B cell (primary cell): ENCODE measurements at regions not wholly inside any gene's neighbourhood (a gene's known extent, or its start where the extent isn't known, plus 50 kb on each side); places are given as distances from the start of the nearest gene placed in this dataset.

ENCODE experiments used
- ATAC-seq: fragments of 200-7000 bp; cut with Tn5 transposase; one replicate; pipeline ENCODE4 v1.10.0; 2021; ENCODE audit warnings: low read depth, mild to moderate bottlenecking, moderate number of reproducible peaks, moderate library complexity
- CTCF ChIA-PET: fragments of 350-600 bp; sonication (Branson Sonifier 250); formaldehyde crosslinking; loops from one replicate; lab custom pipeline; 2021; ENCODE audit warnings: antibody characterized with exemption, inconsistent platforms; lab: Charles Lee
- POLR2A ChIA-PET: fragments of 350-600 bp; sonication (Branson Sonifier 250); formaldehyde crosslinking; loops from one replicate; lab custom pipeline; 2021; ENCODE audit warnings: antibody characterized with exemption; lab: Charles Lee
- DNase-seq: peaks from one replicate; pipeline ENCODE4 v3.0.0; 2013
- H2AFZ ChIP-seq: 2 replicates; pipeline ENCODE4 v1.6.1; 2012; ENCODE audit warnings: mild to moderate bottlenecking, low read depth, low read length; ENCODE audit not compliant: insufficient read depth, poor library complexity, severe bottlenecking
- H3K27ac ChIP-seq, 2 donors: 1 replicate in 1 of 2; 2 replicates in 1 of 2; pipeline ENCODE4 v1.5.1; 2012 to 2013; ENCODE audit warnings: low read length in 2 of 2, mild to moderate bottlenecking in 2 of 2, moderate library complexity in 1 of 2
- H3K27me3 ChIP-seq, 4 experiments: fragments of 200-600 bp in 1 of 4; sonication (generic) in 1 of 4; replicated peaks in 1 of 4; 1 replicate in 2 of 4; 2 replicates in 2 of 4; pipeline versions ENCODE4 v1.6.1 to v1.7.0; 2013 to 2016; ENCODE audit warnings: low read length in 3 of 4, mild to moderate bottlenecking in 2 of 4, mixed read lengths in 1 of 4, moderate library complexity in 1 of 4; ENCODE audit not compliant: insufficient read depth in 4 of 4, control insufficient read depth in 3 of 4; ENCODE audit errors: control extremely low read depth in 1 of 4
- H3K36me3 ChIP-seq, 2 experiments: replicated peaks in 1 of 2; 1 replicate in 1 of 2; 2 replicates in 1 of 2; pipeline versions ENCODE4 v1.6.1 to v1.7.1; 2013; ENCODE audit warnings: low read length in 1 of 2; ENCODE audit not compliant: insufficient read depth in 2 of 2, control insufficient read depth in 1 of 2; ENCODE audit errors: control extremely low read depth in 1 of 2, extremely low read depth in 1 of 2
- H3K4me1 ChIP-seq, 2 donors: fragments of 200-600 bp in 1 of 2; sonication (generic) in 1 of 2; 1 replicate in 1 of 2; 2 replicates in 1 of 2; pipeline versions ENCODE4 v1.5.1 to v1.6.1; 2013 to 2017; ENCODE audit warnings: low read length in 2 of 2; ENCODE audit not compliant: control insufficient read depth in 2 of 2, insufficient read depth in 2 of 2
- H3K4me2 ChIP-seq: replicated peaks from 2 replicates; pipeline ENCODE3; 2012; ENCODE audit warnings: mild to moderate bottlenecking, low read depth, low read length; ENCODE audit not compliant: poor library complexity, severe bottlenecking
- H3K4me3 ChIP-seq, 5 experiments: fragments of 200-600 bp in 1 of 5; sonication (generic) in 1 of 5; 1 replicate in 3 of 5; 2 replicates in 2 of 5; pipeline versions ENCODE4 v1.5.1 to v1.7.0; 2011 to 2016; ENCODE audit warnings: low read length in 4 of 5, mild to moderate bottlenecking in 4 of 5, low read depth in 2 of 5, control low read depth in 1 of 5, moderate library complexity in 1 of 5; ENCODE audit not compliant: insufficient read depth in 1 of 5; ENCODE audit errors: control extremely low read depth in 1 of 5, extremely low read depth in 1 of 5
- H3K79me2 ChIP-seq: fragments of 200-600 bp; sonication (generic); one replicate; pipeline ENCODE4 v1.6.0; 2016; ENCODE audit warnings: low read length; ENCODE audit not compliant: control insufficient read depth, insufficient read depth
- H3K9ac ChIP-seq: fragments of 200-600 bp; sonication (generic); 2 replicates; pipeline ENCODE4 v1.6.1; 2017; ENCODE audit warnings: mild to moderate bottlenecking, low read length, moderate library complexity
- H3K9me3 ChIP-seq, 3 donors: one replicate each; pipeline versions ENCODE4 v1.6.1 to v1.7.1; 2013; ENCODE audit warnings: low read length in 2 of 3; ENCODE audit not compliant: control insufficient read depth in 2 of 3, insufficient read depth in 1 of 3; ENCODE audit errors: control extremely low read depth in 1 of 3
- H4K20me1 ChIP-seq: 2 replicates; pipeline ENCODE4 v1.6.0; 2012; ENCODE audit warnings: mild to moderate bottlenecking, low read length; ENCODE audit not compliant: insufficient read depth, control insufficient read depth, poor library complexity, severe bottlenecking
- H3K27ac Mint-ChIP-seq: one replicate; pipeline ENCODE4 v1.8.0; 2021; ENCODE audit warnings: mixed read lengths
- H3K27me3 Mint-ChIP-seq: one replicate; pipeline ENCODE4 v1.8.0; 2021; ENCODE audit warnings: mixed read lengths
- H3K4me1 Mint-ChIP-seq: one replicate; pipeline ENCODE4 v1.8.0; 2021; ENCODE audit warnings: mixed read lengths
- H3K4me3 Mint-ChIP-seq: one replicate; pipeline ENCODE4 v1.8.0; 2021; ENCODE audit warnings: mixed read lengths
- H3K9me3 Mint-ChIP-seq: one replicate; pipeline ENCODE4 v1.8.0; 2022; ENCODE audit warnings: mixed read lengths; ENCODE audit not compliant: insufficient read depth
- CTCF ChIP-seq: fragments of 200-600 bp; IDR thresholded peaks from one replicate; pipeline ENCODE4 v1.8.0; 2022; ENCODE audit warnings: antibody characterized with exemption, mild to moderate bottlenecking
- EZH2 ChIP-seq: IDR thresholded peaks from 2 replicates; pipeline ENCODE4 v1.6.1; 2012; ENCODE audit warnings: borderline replicate concordance, low read depth, mild to moderate bottlenecking, moderate library complexity, low read length; ENCODE audit not compliant: insufficient read depth, poor library complexity, severe bottlenecking
- WGBS: methylation state at CpG from one replicate; pipeline ENCODE4 v1.1.5; 2013; ENCODE audit warnings: missing lambda C conversion rate; ENCODE audit not compliant: insufficient coverage; 5-methylcytosine and 5-hydroxymethylcytosine counted together
- intact Hi-C: fragments of 100-400 bp; cut with micrococcal nuclease; formaldehyde crosslinking; loops from one replicate; pipeline ENCODE4 v1.10.0; 2022

DNA sequence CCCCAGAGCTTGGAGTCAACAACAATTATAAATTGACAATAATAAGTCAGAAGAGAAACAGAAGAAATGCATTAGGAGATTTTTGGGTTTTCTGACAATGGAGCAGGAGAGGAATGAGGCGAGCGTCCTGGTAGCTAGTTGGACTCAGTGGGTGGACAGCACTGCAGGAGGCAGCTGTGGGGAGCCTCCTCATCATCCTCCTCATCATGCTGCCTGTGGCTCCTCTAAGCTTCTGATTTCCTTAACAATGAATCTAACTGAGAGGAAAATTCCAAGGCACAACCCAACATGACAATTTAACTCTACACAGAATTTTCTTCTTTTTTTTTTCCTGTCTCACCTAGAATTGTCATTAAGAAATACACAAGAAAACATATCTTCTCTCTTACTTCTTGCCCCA lies 357.1 kb upstream of the NOCT start:
- ATAC-seq, result no peak
- CTCF ChIA-PET, result no interaction called here
- Histone ChIP-seq H3K79me2 (no peaks in the 10 kb centered on the region), H3K4me1 (no peaks in the 10 kb centered on the region), H3K9ac (no peak overlapping the region), H3K9me3 (no peaks in the 10 kb centered on the region), H3K27ac (no peak overlapping the region), H4K20me1 (no peaks in the 10 kb centered on the region), H3K4me3 (no peak overlapping the region), H3K36me3 (no peaks in the 10 kb centered on the region), H3K27me3 (no peaks in the 10 kb centered on the region), H2AFZ (no peak overlapping the region), H3K4me2 (no peak overlapping the region)
- intact Hi-C loops, result no loop called here
- 71% methylated on average over 2 of the region's 2 CpGs for WGBS
- no peaks in the 10 kb centered on the region for H3K4me1 Mint-ChIP-seq
- H3K9me3 Mint-ChIP-seq, result no peaks in the 10 kb centered on the region
- peaks cover 6% of the 10 kb centered on the region for H3K27me3 Mint-ChIP-seq
- POLR2A ChIA-PET, result no interaction called here
- no peak for DNase-seq
- H3K4me3 Mint-ChIP-seq, result no peak overlapping the region
- TF ChIP-seq EZH2 (no peak), CTCF (no peak)
- no peak overlapping the region for H3K27ac Mint-ChIP-seq

DNA sequence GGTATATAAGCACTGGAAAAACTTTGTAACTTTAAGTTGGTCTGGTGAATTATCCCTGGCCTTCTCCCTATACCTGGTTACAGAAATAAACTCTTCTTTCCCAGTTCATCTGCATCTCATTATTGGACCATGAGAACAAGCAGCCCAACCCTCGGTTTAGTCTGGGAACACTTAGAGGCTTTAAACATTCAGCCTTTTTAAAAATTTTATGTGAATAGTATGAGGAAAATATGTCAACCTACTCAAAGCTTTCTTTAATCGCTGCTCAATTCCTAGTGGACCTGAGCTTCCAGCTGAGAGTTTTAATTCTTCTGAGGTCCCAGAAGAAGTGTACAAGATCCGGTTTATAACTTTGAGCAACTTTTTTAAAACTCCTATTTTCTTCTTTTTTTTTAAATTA lies 358.6 kb upstream of the NOCT start:
- ATAC-seq (no peak), DNase-seq (no peak)
- Mint-ChIP-seq H3K27me3 (peaks cover 10% of the 10 kb centered on the region), H3K27ac (no peak overlapping the region), H3K4me3 (no peak overlapping the region), H3K9me3 (no peaks in the 10 kb centered on the region), H3K4me1 (no peaks in the 10 kb centered on the region)
- TF ChIP-seq CTCF (no peak), EZH2 (no peak)
- ChIA-PET CTCF (no interaction called here), POLR2A (no interaction called here)
- no peak overlapping the region for H3K4me2 ChIP-seq
- H2AFZ ChIP-seq, result no peak overlapping the region
- intact Hi-C loops, result no loop called here
- no peaks in the 10 kb centered on the region for H3K79me2 ChIP-seq
- no CpG with 5 or more reads among the region's 3 CpGs for WGBS
- H4K20me1 ChIP-seq, result no peaks in the 10 kb centered on the region
- H3K9me3 ChIP-seq, result no peaks in the 10 kb centered on the region
- H3K27ac ChIP-seq, result no peak overlapping the region
- no peaks in the 10 kb centered on the region for H3K4me1 ChIP-seq
- H3K27me3 ChIP-seq, result no peaks in the 10 kb centered on the region
- no peak overlapping the region for H3K9ac ChIP-seq
- H3K36me3 ChIP-seq, result no peaks in the 10 kb centered on the region
- H3K4me3 ChIP-seq, result no peak overlapping the region
